Gastrocnemius medialis (tissue), 4 donors: ENCODE measurements at regions not wholly inside any gene's neighbourhood (a gene's known extent, or its start where the extent isn't known, plus 50 kb on each side); places are given as distances from the start of the nearest gene placed in this dataset.

Experiments used
- ATAC-seq, 2 donors: fragments of 150-250 bp; one replicate each; pipeline ENCODE4 v1.9.1; 2016
- DNase-seq, 2 donors: peaks; one replicate each; pipeline ENCODE4 v3.0.0-alpha.2; 2019
- H3K27ac ChIP-seq, 4 donors: fragments of 200-600 bp; sonication (generic); 1 replicate in 1 of 4; 2 replicates in 3 of 4; pipeline ENCODE4 v1.5.1; 2016 to 2018; ENCODE audit warnings: mild to moderate bottlenecking in 2 of 4, moderate library complexity in 1 of 4
- H3K27me3 ChIP-seq, 3 donors: fragments of 200-600 bp; sonication (generic) in 2 of 3; 1 replicate in 1 of 3; 2 replicates in 2 of 3; pipeline versions ENCODE4 v1.5.1 to v1.6.0; 2016 to 2019; ENCODE audit warnings: mild to moderate bottlenecking in 1 of 3, moderate library complexity in 1 of 3
- H3K36me3 ChIP-seq, 2 donors: fragments of 200-600 bp; sonication (generic) in 1 of 2; one replicate each; pipeline ENCODE4 v1.5.1; 2017 to 2018
- H3K4me1 ChIP-seq, 2 donors: fragments of 200-600 bp; sonication (generic) in 1 of 2; one replicate each; pipeline ENCODE4 v1.5.1; 2016 to 2017; ENCODE audit warnings: mild to moderate bottlenecking in 2 of 2
- H3K4me3 ChIP-seq, 4 donors: fragments of 200-600 bp; sonication (generic) in 3 of 4; 1 replicate in 1 of 4; 2 replicates in 3 of 4; pipeline ENCODE4 v1.5.1; 2016 to 2019; ENCODE audit warnings: mild to moderate bottlenecking in 2 of 4
- H3K9me3 ChIP-seq, 3 donors: fragments of 200-600 bp; sonication (generic) in 2 of 3; 1 replicate in 1 of 3; 2 replicates in 2 of 3; pipeline ENCODE4 v1.5.1; 2016 to 2019
- POLR2A ChIP-seq, 2 donors: fragments of 450-650 bp; IDR thresholded peaks; one replicate each; pipeline ENCODE4 v1.6.1; 2017; ENCODE audit warnings: antibody characterized with exemption in 2 of 2, mild to moderate bottlenecking in 2 of 2, moderate library complexity in 2 of 2
- in situ Hi-C, 4 donors: fragments of 200-750 bp; cut with MboI; loops; one replicate each; pipeline versions ENCODE4 v1.15.0 to v1.8.0; 2017; ENCODE audit warnings: low sequenced_read_pairs in 4 of 4
- intact Hi-C: fragments of 100-400 bp; cut with DNase I; formaldehyde crosslinking; loops from one replicate; pipeline ENCODE4 v1.15.1; 2023; ENCODE audit warnings: low total_unique reads
- TF ChIP-seq, protein P1 (sequence below), 5 experiments: fragments of 450-650 bp in 3 of 5; fragments of 200-600 bp in 2 of 5; sonication (generic) in 2 of 5; IDR thresholded peaks in 4 of 5; conservative IDR thresholded peaks in 1 of 5; 1 replicate in 4 of 5; 2 replicates in 1 of 5; pipeline ENCODE4 v1.5.1; 2016 to 2019; ENCODE audit warnings: antibody characterized with exemption in 5 of 5, mild to moderate bottlenecking in 3 of 5, moderate library complexity in 3 of 5

DNA sequence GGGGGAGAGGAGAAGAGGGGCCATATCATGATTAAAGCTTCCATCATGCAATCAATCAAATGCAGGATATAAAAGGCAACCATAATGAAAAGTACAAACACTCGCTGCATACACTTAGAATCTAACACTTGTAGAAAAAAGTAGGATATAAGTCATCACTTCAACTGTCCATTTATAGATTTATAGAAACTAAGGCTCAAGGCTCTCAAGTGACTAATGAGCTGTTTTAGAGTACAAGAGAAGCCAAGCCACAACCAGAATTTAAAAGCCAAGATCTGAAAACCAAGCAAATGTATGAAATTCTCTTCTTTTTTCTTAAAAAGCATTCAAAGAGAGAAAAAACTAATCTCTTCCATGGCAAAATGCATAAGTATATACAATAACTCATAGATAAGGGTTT lies 160.2 kb upstream of the BLID start:
- Histone ChIP-seq H3K4me1 (peaks cover 12 to 15% of the 10 kb centered on the region in 2 donors), H3K9me3 (no peaks in the 10 kb centered on the region), H3K27ac (no peak overlapping the region), H3K4me3 (no peak overlapping the region), H3K36me3 (no peaks in the 10 kb centered on the region), H3K27me3 (no peaks in the 10 kb centered on the region)
- intact Hi-C loops (no loop called here), in situ Hi-C loops (no loop called here)
- TF ChIP-seq, protein P1, sequence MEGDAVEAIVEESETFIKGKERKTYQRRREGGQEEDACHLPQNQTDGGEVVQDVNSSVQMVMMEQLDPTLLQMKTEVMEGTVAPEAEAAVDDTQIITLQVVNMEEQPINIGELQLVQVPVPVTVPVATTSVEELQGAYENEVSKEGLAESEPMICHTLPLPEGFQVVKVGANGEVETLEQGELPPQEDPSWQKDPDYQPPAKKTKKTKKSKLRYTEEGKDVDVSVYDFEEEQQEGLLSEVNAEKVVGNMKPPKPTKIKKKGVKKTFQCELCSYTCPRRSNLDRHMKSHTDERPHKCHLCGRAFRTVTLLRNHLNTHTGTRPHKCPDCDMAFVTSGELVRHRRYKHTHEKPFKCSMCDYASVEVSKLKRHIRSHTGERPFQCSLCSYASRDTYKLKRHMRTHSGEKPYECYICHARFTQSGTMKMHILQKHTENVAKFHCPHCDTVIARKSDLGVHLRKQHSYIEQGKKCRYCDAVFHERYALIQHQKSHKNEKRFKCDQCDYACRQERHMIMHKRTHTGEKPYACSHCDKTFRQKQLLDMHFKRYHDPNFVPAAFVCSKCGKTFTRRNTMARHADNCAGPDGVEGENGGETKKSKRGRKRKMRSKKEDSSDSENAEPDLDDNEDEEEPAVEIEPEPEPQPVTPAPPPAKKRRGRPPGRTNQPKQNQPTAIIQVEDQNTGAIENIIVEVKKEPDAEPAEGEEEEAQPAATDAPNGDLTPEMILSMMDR (IDR thresholded peaks at IDR 0.05 in 4 of 5, conservative IDR thresholded peaks at IDR 0.05 in 1 of 5), result no peak
- TF ChIP-seq POLR2A (IDR thresholded peaks at IDR 0.05), result no peak
- no peak for ATAC-seq
- DNase-seq, result no peak

DNA sequence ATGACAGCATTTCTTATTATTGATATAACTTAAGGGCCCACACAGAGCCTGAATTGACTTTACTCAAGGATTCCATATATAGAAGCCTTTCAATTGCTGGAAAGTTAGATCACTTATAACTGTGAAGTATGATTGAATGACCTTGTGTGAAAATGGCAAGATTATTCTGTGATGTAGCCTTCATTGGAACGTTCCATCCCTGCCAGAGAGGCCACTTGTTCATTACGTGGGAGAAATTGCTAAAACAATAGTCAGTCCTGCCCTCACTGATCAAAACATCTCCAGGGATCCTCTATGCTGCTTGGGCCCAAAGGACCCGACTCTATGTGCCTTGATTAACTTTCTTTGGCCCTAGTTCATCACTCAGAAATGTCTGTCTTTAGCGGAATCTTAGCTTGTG lies 159.5 kb upstream of the BLID start:
- H3K36me3 ChIP-seq, result no peaks in the 10 kb centered on the region
- TF ChIP-seq, protein P1 (IDR thresholded peaks at IDR 0.05 in 4 of 5, conservative IDR thresholded peaks at IDR 0.05 in 1 of 5), result no peak
- no peak for TF ChIP-seq POLR2A (IDR thresholded peaks at IDR 0.05)
- H3K27ac ChIP-seq, result no peak overlapping the region
- DNase-seq (no peak), ATAC-seq (no peak)
- peaks cover 11 to 13% of the 10 kb centered on the region in 2 donors for H3K4me1 ChIP-seq
- H3K27me3 ChIP-seq, result no peaks in the 10 kb centered on the region
- in situ Hi-C loops, result no loop called here
- no peaks in the 10 kb centered on the region for H3K9me3 ChIP-seq
- H3K4me3 ChIP-seq, result no peak overlapping the region
- intact Hi-C loops, result no loop called here

DNA sequence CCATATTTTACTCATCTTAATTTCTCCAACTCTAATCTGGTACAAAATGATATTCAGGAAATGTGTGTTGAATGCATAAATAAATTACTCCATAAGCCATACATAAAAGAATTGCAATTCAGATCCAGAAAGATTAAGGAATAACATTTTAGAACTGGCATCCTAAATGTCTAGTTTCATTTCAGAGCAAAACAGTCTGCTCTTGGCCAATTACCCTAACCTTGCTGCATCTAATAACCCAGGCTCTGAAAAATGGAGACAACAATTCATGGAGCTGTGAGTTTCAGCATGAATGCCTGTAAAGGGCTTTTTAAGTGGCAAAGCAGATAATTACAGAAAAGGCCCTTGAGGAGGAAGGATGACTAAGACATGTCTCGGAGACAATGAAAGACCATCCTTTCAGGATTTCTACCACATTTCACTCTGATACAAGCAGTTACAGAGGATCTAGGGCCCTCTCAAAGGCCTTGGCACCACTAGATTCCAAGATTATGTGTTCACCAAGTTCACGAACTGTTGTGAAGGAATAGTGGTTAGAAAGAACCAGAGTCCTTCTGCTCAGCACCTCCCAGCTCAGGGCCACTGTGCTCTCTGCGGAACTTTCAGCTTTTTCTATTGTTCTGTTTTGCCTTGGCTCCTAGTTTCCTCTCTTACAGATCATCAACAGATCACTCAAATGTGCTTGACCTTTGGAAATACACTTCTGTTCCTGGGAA lies 157.6 kb upstream of the BLID start:
- no peak for TF ChIP-seq POLR2A (IDR thresholded peaks at IDR 0.05)
- TF ChIP-seq, protein P1 (IDR thresholded peaks at IDR 0.05 in 4 of 5, conservative IDR thresholded peaks at IDR 0.05 in 1 of 5), result no peak
- Histone ChIP-seq H3K27me3 (no peaks in the 10 kb centered on the region), H3K4me1 (peaks cover 11 to 13% of the 10 kb centered on the region in 2 donors), H3K4me3 (no peak overlapping the region), H3K9me3 (no peaks in the 10 kb centered on the region), H3K36me3 (no peaks in the 10 kb centered on the region), H3K27ac (no peak overlapping the region)
- in situ Hi-C loops (no loop called here), intact Hi-C loops (no loop called here)
- no peak for ATAC-seq
- no peak for DNase-seq

DNA sequence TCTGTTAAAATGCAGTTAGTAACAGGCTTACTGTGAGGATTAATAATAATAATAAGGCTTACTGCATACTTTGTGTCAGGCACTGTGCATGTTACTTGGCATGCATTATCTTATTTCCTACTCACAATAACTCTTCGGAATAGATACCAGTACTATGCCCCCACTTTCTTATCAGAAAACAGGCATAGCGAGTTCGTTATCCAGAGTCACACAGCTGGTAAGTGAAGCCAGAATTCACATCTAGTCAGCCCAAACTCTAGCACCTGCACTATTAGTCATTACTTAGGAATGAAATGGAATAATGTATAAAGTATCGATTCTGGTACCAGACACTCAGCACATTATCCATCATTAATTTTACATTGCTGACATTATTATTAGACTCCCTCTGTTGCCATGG lies 155.7 kb upstream of the BLID start:
- TF ChIP-seq, protein P1 (IDR thresholded peaks at IDR 0.05 in 4 of 5, conservative IDR thresholded peaks at IDR 0.05 in 1 of 5), result no peak
- no peak for TF ChIP-seq POLR2A (IDR thresholded peaks at IDR 0.05)

DNA sequence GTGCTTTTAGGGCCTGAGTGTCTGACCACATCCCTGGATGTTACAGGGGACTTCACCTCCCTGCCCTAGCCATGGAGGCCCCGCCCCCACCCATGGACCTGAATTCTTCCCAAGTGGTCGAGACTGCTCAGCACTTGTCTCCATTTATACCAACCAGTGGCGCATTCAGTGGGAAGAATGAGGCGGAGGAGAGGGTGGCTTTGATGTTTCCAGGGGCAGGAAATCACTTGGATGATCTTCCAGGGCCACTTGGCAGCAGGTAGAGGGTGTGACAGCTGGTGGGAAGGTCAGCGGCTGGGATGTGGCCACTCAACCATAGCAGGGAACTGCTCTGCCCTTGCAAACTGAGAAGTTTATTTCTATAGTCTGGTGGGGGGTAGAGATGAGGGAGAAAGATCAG lies 155.1 kb upstream of the BLID start:
- Histone ChIP-seq H3K4me3 (no peak overlapping the region), H3K27ac (no peak overlapping the region), H3K27me3 (no peaks in the 10 kb centered on the region), H3K4me1 (peaks cover 13 to 16% of the 10 kb centered on the region in 2 donors), H3K36me3 (no peaks in the 10 kb centered on the region), H3K9me3 (no peaks in the 10 kb centered on the region)
- DNase-seq, result peak in 1 of 2 donors; percentile 30
- peak in 1 of 2 donors; percentile 64 for ATAC-seq
- TF ChIP-seq, protein P1 (IDR thresholded peaks at IDR 0.05 in 4 of 5, conservative IDR thresholded peaks at IDR 0.05 in 1 of 5), result no peak
- TF ChIP-seq POLR2A (IDR thresholded peaks at IDR 0.05), result no peak
- in situ Hi-C loops (no loop called here), intact Hi-C loops (no loop called here)

More for the DNA sequence above, 155.7 kb upstream of the BLID start:
- in situ Hi-C loops (no loop called here), intact Hi-C loops (no loop called here)
- peaks cover 13 to 16% of the 10 kb centered on the region in 2 donors for H3K4me1 ChIP-seq
- H3K27ac ChIP-seq, result no peak overlapping the region
- H3K36me3 ChIP-seq, result no peaks in the 10 kb centered on the region
- no peaks in the 10 kb centered on the region for H3K9me3 ChIP-seq
- no peaks in the 10 kb centered on the region for H3K27me3 ChIP-seq
- no peak for ATAC-seq
- H3K4me3 ChIP-seq, result no peak overlapping the region
- no peak for DNase-seq
